D721Med (cell line): ENCODE measurements at regions not wholly inside any gene's neighbourhood (a gene's known extent, or its start where the extent isn't known, plus 50 kb on each side); places are given as distances from the start of the nearest gene placed in this dataset.

Experiments used
- DNase-seq: peaks from one replicate; pipeline ENCODE4 v3.0.0; 2011; ENCODE audit warnings: low spot score; ENCODE audit not compliant: insufficient read length
- FAIRE-seq: peaks from 2 replicates; lab custom pipeline; 2011; peaks lifted over from hg19 to GRCh38; lab: Jason Lieb, UNC
- CTCF ChIP-seq: IDR thresholded peaks from 2 replicates; pipeline ENCODE4 v1.5.1; 2012; ENCODE audit warnings: mild to moderate bottlenecking, control low read depth; ENCODE audit not compliant: insufficient read depth; ENCODE audit errors: missing control alignments

DNA sequence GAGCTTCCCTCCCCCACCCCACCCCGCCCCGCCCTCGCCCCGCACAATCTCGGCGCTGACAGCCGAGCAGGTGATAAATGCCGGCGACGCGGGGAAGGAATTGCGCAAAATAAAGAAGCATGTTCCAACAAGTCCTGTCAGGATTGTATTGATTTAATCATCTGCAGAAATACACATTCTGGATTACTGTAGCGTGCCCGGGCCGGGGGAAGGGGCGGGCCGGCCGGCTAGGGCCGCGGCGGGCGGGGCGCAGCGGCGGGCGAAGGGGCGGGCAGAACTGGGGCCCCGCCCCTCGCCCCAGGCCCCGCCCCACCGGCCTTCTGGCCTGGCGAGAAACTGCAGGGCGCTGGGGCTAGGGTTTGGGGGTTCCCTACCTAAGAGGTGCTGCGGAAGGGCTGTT, 88.9 kb upstream of the PAX2 start:
- TF ChIP-seq CTCF = no peak
- FAIRE-seq (no peak), DNase-seq (no peak)

- FAIRE-seq = no peak
- no peak for TF ChIP-seq CTCF
Observed at GRCh38 chr10:100658269-100658668, 87.1 kb upstream of the PAX2 start.

DNA sequence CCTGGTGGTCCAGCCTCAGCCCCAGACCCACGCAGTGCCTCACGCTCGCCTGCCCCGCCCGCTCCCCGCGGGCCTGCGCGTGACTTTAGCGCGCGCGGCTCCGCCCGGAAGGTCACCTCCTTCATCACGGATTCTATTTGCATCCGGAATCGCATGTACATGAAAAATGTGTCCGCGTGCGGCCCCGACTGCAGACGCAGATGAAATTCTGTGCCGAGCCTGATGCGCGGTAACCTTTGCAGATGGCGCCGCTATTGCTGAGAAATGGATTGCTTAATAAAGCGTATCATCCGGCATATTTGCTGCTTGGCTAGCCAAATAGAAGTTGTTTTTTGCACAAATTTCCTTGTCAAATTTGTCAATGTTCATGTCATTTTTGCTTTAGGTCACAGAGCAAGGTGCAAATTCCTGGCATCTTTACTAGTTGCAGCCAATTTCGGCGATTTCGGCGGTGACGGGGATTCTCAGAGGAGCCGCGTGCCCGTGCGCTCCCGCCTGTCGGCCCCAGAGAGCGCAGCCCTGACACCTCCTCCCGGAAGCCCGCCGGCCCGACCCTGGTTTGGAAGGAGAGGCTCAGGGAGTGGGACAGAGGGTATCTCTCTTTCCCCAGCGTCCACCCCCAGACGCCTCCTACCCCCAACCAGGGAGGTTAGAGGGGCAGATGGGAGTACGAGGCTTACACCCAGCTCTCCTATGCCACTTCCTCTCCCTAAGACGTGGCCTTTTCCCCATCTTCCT, 85.9 kb upstream of the PAX2 start:
- no peak for TF ChIP-seq CTCF
- DNase-seq (no peak), FAIRE-seq (no peak)

More at GRCh38 chr10:100658269-100658668, 87.1 kb upstream of the PAX2 start:
- DNase-seq = no peak

- DNase-seq (no peak), FAIRE-seq (no peak)
- no peak for TF ChIP-seq CTCF
Observed at GRCh38 chr10:100660365-100660764, 85.0 kb upstream of the PAX2 start.

DNA sequence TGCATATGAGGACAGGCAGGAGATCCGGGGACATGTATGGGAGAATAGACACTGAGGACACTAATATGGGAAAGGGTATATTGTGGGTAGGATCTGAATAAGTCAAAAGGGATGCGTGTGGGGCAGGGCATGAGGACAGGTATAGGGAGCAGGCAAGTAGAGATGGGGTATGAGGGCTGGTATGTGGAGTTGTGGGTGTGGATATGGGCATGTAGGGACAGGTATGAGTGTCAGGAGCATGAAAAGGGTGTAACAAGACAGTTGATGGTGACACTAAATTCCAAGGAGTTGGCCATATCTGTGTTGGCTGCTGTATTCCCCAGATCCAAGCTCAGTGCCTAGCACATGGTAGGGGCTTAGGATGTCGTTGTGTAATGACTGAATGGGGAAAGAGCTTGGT, 84.4 kb upstream of the PAX2 start:
- TF ChIP-seq CTCF = no peak
- FAIRE-seq (no peak), DNase-seq (no peak)

DNA sequence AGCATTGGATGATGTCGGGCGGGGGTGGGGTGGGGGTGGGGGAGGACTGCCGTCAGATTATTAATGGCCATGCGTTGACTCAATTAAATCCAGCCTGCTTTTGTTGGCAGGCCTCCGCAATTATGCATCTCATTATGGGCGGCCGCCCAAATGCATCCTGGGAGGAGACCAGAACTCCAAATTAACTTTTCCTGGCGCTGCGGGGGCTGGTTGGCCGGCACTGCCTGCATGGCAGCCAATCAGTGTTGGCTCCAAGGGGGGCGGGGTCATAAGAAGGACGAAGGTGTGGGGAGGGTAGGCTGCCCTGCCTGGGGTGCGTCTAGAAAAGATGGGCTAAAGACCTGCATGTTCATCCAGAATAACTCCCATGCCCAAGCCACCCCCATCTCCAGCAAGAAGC, 83.9 kb upstream of the PAX2 start:
- no peak for DNase-seq
- TF ChIP-seq CTCF = no peak
- FAIRE-seq = no peak

DNA sequence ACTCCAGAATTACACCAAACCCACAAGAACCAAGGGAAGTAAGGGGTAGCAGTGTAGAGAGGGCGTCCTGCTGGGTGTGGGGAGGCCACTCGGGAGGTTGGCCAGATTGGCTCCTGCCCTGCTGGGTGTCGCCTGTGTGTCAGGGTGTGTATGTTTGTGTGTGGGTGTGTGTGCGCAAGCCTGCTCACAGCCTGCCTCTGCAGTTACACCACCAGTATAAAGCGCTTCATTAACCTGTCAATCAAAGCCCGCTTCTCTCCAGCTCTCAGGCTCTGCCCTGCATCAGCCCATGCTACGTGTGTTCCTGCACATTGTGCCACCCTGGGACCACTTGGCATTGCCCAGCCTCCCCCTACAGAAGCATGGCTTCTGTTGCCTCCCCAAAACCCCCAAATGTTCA, 83.3 kb upstream of the PAX2 start:
- no peak for TF ChIP-seq CTCF
- DNase-seq (no peak), FAIRE-seq (no peak)
